SU-DHL-6 (cell line): ENCODE measurements at regions not wholly inside any gene's neighbourhood (a gene's known extent, or its start where the extent isn't known, plus 50 kb on each side); places are given as distances from the start of the nearest gene placed in this dataset.
"Not testable (repeated sequence)": the region's sequence is repeated elsewhere in the genome, so short reads cannot be mapped to it uniquely, and the experiment has no call there.

Source experiments
- H2AFZ ChIP-seq: fragments of 200-600 bp; sonication (generic); 2 replicates; pipeline ENCODE4 v1.6.1; 2014; ENCODE audit warnings: low read depth, mild to moderate bottlenecking, moderate library complexity, mixed read lengths, antibody characterized with exemption, low read length; ENCODE audit not compliant: severe bottlenecking
- H3F3A ChIP-seq: fragments of 200-600 bp; shearing (Covaris generic); 2 replicates; pipeline ENCODE4 v1.6.0; 2016; ENCODE audit warnings: antibody characterized with exemption, mild to moderate bottlenecking; ENCODE audit not compliant: insufficient read depth
- H3K27ac ChIP-seq: fragments of 200-600 bp; sonication (generic); 2 replicates; pipeline ENCODE4 v1.5.1; 2016; ENCODE audit warnings: low read depth, mild to moderate bottlenecking, low read length, moderate library complexity, mixed read lengths
- H3K27me3 ChIP-seq: fragments of 200-600 bp; sonication (generic), shearing (Covaris generic); 2 replicates; pipeline ENCODE4 v1.6.0; 2014; ENCODE audit warnings: mild to moderate bottlenecking, low read length
- H3K36me3 ChIP-seq: fragments of 200-600 bp; sonication (generic); 2 replicates; pipeline ENCODE4 v1.6.1; 2014; ENCODE audit warnings: mild to moderate bottlenecking, low read length, mixed read lengths
- H3K4me2 ChIP-seq: fragments of 300-600, 200-600 bp; shearing (Covaris generic), sonication (generic); 2 replicates; pipeline ENCODE4 v1.6.0; 2014; ENCODE audit warnings: low read length, low read depth, mild to moderate bottlenecking; ENCODE audit not compliant: poor library complexity, severe bottlenecking
- H3K4me3 ChIP-seq: fragments of 200-600 bp; sonication (generic); 2 replicates; pipeline ENCODE4 v1.5.1; 2014; ENCODE audit warnings: antibody characterized with exemption, low read length, mild to moderate bottlenecking, mixed read lengths; ENCODE audit not compliant: insufficient read depth, poor library complexity, severe bottlenecking
- H3K79me2 ChIP-seq: fragments of 200-600 bp; sonication (generic); 2 replicates; pipeline ENCODE4 v1.6.1; 2014; ENCODE audit warnings: mild to moderate bottlenecking, low read length, moderate library complexity; ENCODE audit not compliant: insufficient read depth
- H3K9ac ChIP-seq: fragments of 200-600 bp; sonication (generic); 2 replicates; pipeline ENCODE4 v1.7.0; 2014; ENCODE audit warnings: mild to moderate bottlenecking, low read length
- H3K9me2 ChIP-seq: fragments of 200-600 bp; sonication (generic); replicated peaks from 2 replicates; pipeline ENCODE4 v1.6.1; 2014; ENCODE audit warnings: low read length; ENCODE audit not compliant: insufficient read depth
- H3K9me3 ChIP-seq: fragments of 200-600 bp; sonication (generic); 2 replicates; pipeline ENCODE4 v1.6.1; 2014; ENCODE audit warnings: low read length, mixed read lengths; ENCODE audit not compliant: insufficient read depth
- H4K20me1 ChIP-seq: fragments of 200-600 bp; sonication (generic); 2 replicates; pipeline ENCODE4 v1.6.1; 2014; ENCODE audit warnings: low read depth, mild to moderate bottlenecking, antibody characterized with exemption, low read length, moderate library complexity, mixed read lengths
- EZH2phosphoT487 ChIP-seq: fragments of 200-600 bp; sonication (generic), shearing (Covaris generic); conservative IDR thresholded peaks from 2 replicates; pipeline ENCODE4 v1.6.1; 2018; ENCODE audit warnings: mild to moderate bottlenecking, antibody characterized with exemption, low read length, moderate library complexity, mixed read lengths
- TF ChIP-seq, protein P1 (sequence below): fragments of 200-600 bp; sonication (generic); IDR thresholded peaks from one replicate; pipeline ENCODE4 v1.5.1; 2017; ENCODE audit warnings: antibody characterized with exemption, mild to moderate bottlenecking, low read length, moderate library complexity; ENCODE audit not compliant: insufficient read depth, poor library complexity, severe bottlenecking

GRCh38 chr12:63445224-63445880, 222.9 kb downstream of the DPY19L2 start:
- no peaks in the 10 kb centered on the region for H4K20me1 ChIP-seq
- no peaks in the 10 kb centered on the region for H3K36me3 ChIP-seq
- no peak overlapping the region for H3K9ac ChIP-seq
- H3K4me2 ChIP-seq = no peak overlapping the region
- H3K4me3 ChIP-seq = no peak overlapping the region
- H3K79me2 ChIP-seq = no peaks in the 10 kb centered on the region
- H3F3A ChIP-seq = no peaks in the 10 kb centered on the region
- H3K27ac ChIP-seq = no peak overlapping the region
- no peak overlapping the region for H2AFZ ChIP-seq
- H3K9me2 ChIP-seq = no peaks in the 10 kb centered on the region
- H3K27me3 ChIP-seq = no peaks in the 10 kb centered on the region
- no peak for TF ChIP-seq EZH2phosphoT487
- TF ChIP-seq, protein P1, sequence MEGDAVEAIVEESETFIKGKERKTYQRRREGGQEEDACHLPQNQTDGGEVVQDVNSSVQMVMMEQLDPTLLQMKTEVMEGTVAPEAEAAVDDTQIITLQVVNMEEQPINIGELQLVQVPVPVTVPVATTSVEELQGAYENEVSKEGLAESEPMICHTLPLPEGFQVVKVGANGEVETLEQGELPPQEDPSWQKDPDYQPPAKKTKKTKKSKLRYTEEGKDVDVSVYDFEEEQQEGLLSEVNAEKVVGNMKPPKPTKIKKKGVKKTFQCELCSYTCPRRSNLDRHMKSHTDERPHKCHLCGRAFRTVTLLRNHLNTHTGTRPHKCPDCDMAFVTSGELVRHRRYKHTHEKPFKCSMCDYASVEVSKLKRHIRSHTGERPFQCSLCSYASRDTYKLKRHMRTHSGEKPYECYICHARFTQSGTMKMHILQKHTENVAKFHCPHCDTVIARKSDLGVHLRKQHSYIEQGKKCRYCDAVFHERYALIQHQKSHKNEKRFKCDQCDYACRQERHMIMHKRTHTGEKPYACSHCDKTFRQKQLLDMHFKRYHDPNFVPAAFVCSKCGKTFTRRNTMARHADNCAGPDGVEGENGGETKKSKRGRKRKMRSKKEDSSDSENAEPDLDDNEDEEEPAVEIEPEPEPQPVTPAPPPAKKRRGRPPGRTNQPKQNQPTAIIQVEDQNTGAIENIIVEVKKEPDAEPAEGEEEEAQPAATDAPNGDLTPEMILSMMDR = no peak
- no peaks in the 10 kb centered on the region for H3K9me3 ChIP-seq

GRCh38 chr12:63440048-63440447, 228.2 kb downstream of the DPY19L2 start:
- Histone ChIP-seq H3K9me3 (no peaks in the 10 kb centered on the region), H4K20me1 (no peaks in the 10 kb centered on the region), H3K4me3 (no peak overlapping the region), H3K9me2 (no peaks in the 10 kb centered on the region), H3K79me2 (no peaks in the 10 kb centered on the region), H3K4me2 (no peak overlapping the region), H3F3A (no peaks in the 10 kb centered on the region), H3K36me3 (no peaks in the 10 kb centered on the region), H3K27me3 (no peaks in the 10 kb centered on the region), H3K27ac (no peak overlapping the region), H2AFZ (no peak overlapping the region), H3K9ac (no peak overlapping the region)
- no peak for TF ChIP-seq EZH2phosphoT487
- TF ChIP-seq, protein P1 = no peak

DNA sequence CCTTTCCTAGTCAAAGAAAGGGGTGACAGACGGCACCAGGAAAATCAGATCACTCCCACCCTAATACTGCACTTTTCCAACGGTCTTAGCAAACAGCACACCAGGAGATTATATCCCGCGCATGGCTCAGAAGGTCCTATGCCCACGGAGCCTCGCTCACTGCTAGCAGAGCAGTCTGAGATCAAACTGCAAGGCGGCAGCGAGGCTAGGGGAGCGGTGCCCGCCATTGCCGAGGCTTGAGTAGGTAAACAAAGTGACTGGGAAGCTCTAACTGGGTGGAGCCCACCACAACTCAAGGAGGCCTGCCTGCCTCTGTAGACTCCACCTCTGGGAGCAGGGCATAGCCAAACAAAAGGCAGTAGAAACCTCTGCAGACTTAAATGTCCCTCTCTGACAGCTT, 233.9 kb downstream of the DPY19L2 start:
- H2AFZ ChIP-seq, H3K9ac ChIP-seq, H3K9me2 ChIP-seq, H3K79me2 ChIP-seq, H3K27me3 ChIP-seq, H3F3A ChIP-seq, H3K27ac ChIP-seq, H3K4me3 ChIP-seq, H3K9me3 ChIP-seq, H4K20me1 ChIP-seq, H3K36me3 ChIP-seq, H3K4me2 ChIP-seq: not testable (repeated sequence)

- not testable (repeated sequence) for H2AFZ ChIP-seq, H3F3A ChIP-seq, H3K4me3 ChIP-seq, H3K4me2 ChIP-seq, H3K36me3 ChIP-seq, H3K27me3 ChIP-seq, H3K9me2 ChIP-seq, H3K9me3 ChIP-seq, H3K79me2 ChIP-seq, H3K27ac ChIP-seq, H4K20me1 ChIP-seq, H3K9ac ChIP-seq
Observed at GRCh38 chr12:63427969-63428368, 240.3 kb downstream of the DPY19L2 start.

DNA sequence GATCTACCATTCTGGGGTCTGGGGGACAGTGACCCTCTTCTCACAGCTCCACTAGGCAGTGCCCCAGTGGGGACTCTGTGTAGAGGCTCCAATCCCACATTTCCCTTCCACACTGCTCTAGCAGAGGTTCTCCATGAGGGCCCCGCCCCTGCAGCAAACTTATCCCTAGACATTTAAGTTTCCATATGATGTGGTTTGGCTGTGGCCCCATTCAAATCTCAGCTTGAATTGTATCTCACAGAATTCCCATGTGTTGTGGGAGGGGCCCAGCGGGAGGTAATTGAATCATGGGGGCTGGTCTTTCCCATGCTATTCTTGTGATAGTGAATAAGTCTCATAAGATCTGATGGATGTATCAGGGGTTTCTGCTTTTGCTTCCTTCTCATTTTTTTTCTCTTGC, 241.3 kb downstream of the DPY19L2 start:
- H2AFZ ChIP-seq, H3K4me3 ChIP-seq: not testable (repeated sequence)

More for the DNA sequence above, 241.3 kb downstream of the DPY19L2 start:
- H3K27ac ChIP-seq, H3K9ac ChIP-seq, H3K27me3 ChIP-seq, H4K20me1 ChIP-seq, H3F3A ChIP-seq, H3K4me2 ChIP-seq, H3K79me2 ChIP-seq, H3K9me3 ChIP-seq, H3K9me2 ChIP-seq, H3K36me3 ChIP-seq: not testable (repeated sequence)
